ENCODE measurements at regions not wholly inside any gene's neighbourhood (a gene's known extent, or its start where the extent isn't known, plus 50 kb on each side); places are given as distances from the start of the nearest gene placed in this dataset.

GRCh38 chr16:17803625-17804410 lies 333.1 kb upstream of the XYLT1 start:
- Histone ChIP-seq H3K9me3 (no peaks in the 10 kb centered on the region), H3K27me3 (no peaks in the 10 kb centered on the region), H3K4me3 (ENCODE audit: low read depth, low read length) (no peak overlapping the region), H3K36me3 (no peaks in the 10 kb centered on the region), H3K4me1 (no peaks in the 10 kb centered on the region)
- no peak for DNase-seq
- no peak for TF ChIP-seq CTCF (IDR thresholded peaks at IDR 0.05; ENCODE audit: low read depth, low read length)

GRCh38 chr16:17802571-17802970 lies 331.8 kb upstream of the XYLT1 start:
- TF ChIP-seq CTCF (IDR thresholded peaks at IDR 0.05; ENCODE audit: low read depth, low read length), result no peak
- Histone ChIP-seq H3K4me1 (no peaks in the 10 kb centered on the region), H3K4me3 (ENCODE audit: low read depth, low read length) (no peak overlapping the region), H3K27me3 (no peaks in the 10 kb centered on the region), H3K9me3 (no peaks in the 10 kb centered on the region), H3K36me3 (no peaks in the 10 kb centered on the region)
- no peak for DNase-seq

- no peaks in the 10 kb centered on the region for H3K36me3 ChIP-seq
- H3K9me3 ChIP-seq, result no peaks in the 10 kb centered on the region
- no peaks in the 10 kb centered on the region for H3K27me3 ChIP-seq
- no peak overlapping the region for H3K4me3 ChIP-seq (ENCODE audit: low read depth, low read length)
- H3K4me1 ChIP-seq, result no peaks in the 10 kb centered on the region
- TF ChIP-seq CTCF (IDR thresholded peaks at IDR 0.05; ENCODE audit: low read depth, low read length), result no peak
- DNase-seq, result no peak
Measured at GRCh38 chr16:17801068-17801467, 330.3 kb upstream of the XYLT1 start.

- Histone ChIP-seq H3K36me3 (no peaks in the 10 kb centered on the region), H3K4me1 (no peaks in the 10 kb centered on the region)
- no peak for DNase-seq
Measured at GRCh38 chr16:17798716-17799115, 328.0 kb upstream of the XYLT1 start.

GRCh38 chr16:17793354-17793753 lies 322.6 kb upstream of the XYLT1 start:
- DNase-seq, result no peak
- Histone ChIP-seq H3K4me3 (ENCODE audit: low read depth, low read length) (no peak overlapping the region), H3K36me3 (no peaks in the 10 kb centered on the region), H3K4me1 (no peaks in the 10 kb centered on the region), H3K27me3 (no peaks in the 10 kb centered on the region), H3K9me3 (no peaks in the 10 kb centered on the region; the same call in 1 of the 2 replicates)
- TF ChIP-seq CTCF (IDR thresholded peaks at IDR 0.05; ENCODE audit: low read depth, low read length), result no peak

More at GRCh38 chr16:17798716-17799115, 328.0 kb upstream of the XYLT1 start:
- Histone ChIP-seq H3K9me3 (no peaks in the 10 kb centered on the region), H3K4me3 (ENCODE audit: low read depth, low read length) (no peak overlapping the region), H3K27me3 (no peaks in the 10 kb centered on the region)
- TF ChIP-seq CTCF (IDR thresholded peaks at IDR 0.05; ENCODE audit: low read depth, low read length), result no peak

- DNase-seq, result no peak
- H3K36me3 ChIP-seq, result no peaks in the 10 kb centered on the region
- H3K9me3 ChIP-seq, result no peaks in the 10 kb centered on the region
- H3K27me3 ChIP-seq, result no peaks in the 10 kb centered on the region
- no peaks in the 10 kb centered on the region for H3K4me1 ChIP-seq
- H3K4me3 ChIP-seq (ENCODE audit: low read depth, low read length), result no peak overlapping the region
- no peak for TF ChIP-seq CTCF (IDR thresholded peaks at IDR 0.05; ENCODE audit: low read depth, low read length)
Measured at GRCh38 chr16:17784073-17784472, 313.3 kb upstream of the XYLT1 start.
